Loucy (cell line): ENCODE measurements at regions not wholly inside any gene's neighbourhood (a gene's known extent, or its start where the extent isn't known, plus 50 kb on each side); places are given as distances from the start of the nearest gene placed in this dataset.

ENCODE experiments used
- H2AFZ ChIP-seq: fragments of 200-600 bp; sonication (generic); 2 replicates; pipeline ENCODE4 v1.6.0; 2016; ENCODE audit warnings: antibody characterized with exemption, mild to moderate bottlenecking, low read length, moderate library complexity
- H3F3A ChIP-seq: fragments of 200-600 bp; 2 replicates; pipeline ENCODE4 v1.6.0; 2016; ENCODE audit warnings: antibody characterized with exemption, low read depth, mild to moderate bottlenecking
- H3K27me3 ChIP-seq: fragments of 200-600 bp; sonication (generic); 2 replicates; pipeline ENCODE4 v1.6.1; 2014; ENCODE audit warnings: low read length, mild to moderate bottlenecking; ENCODE audit not compliant: insufficient read depth, poor library complexity, severe bottlenecking
- H3K36me3 ChIP-seq: fragments of 200-600 bp; sonication (generic); 2 replicates; pipeline ENCODE4 v1.6.1; 2016; ENCODE audit warnings: low read length; ENCODE audit not compliant: insufficient read depth
- H3K4me1 ChIP-seq: fragments of 200-600 bp; sonication (generic); 2 replicates; pipeline ENCODE4 v1.5.1; 2014; ENCODE audit warnings: low read length, mild to moderate bottlenecking; ENCODE audit not compliant: insufficient read depth, poor library complexity, severe bottlenecking
- H3K4me2 ChIP-seq: fragments of 200-600 bp; sonication (generic); 2 replicates; pipeline ENCODE4 v1.6.0; 2014; ENCODE audit warnings: antibody characterized with exemption, low read length, low read depth, mild to moderate bottlenecking; ENCODE audit not compliant: poor library complexity, severe bottlenecking
- H3K4me3 ChIP-seq: fragments of 200-600 bp; sonication (generic); 2 replicates; pipeline ENCODE4 v1.5.1; 2014; ENCODE audit warnings: low read length, mild to moderate bottlenecking, mixed read lengths; ENCODE audit not compliant: poor library complexity, severe bottlenecking
- H3K79me2 ChIP-seq: fragments of 200-600 bp; sonication (generic); 2 replicates; pipeline ENCODE4 v1.6.1; 2014; ENCODE audit warnings: low read length; ENCODE audit not compliant: insufficient read depth
- H3K9ac ChIP-seq: fragments of 200-600 bp; sonication (generic); 2 replicates; pipeline ENCODE4 v1.6.0; 2014; ENCODE audit warnings: mild to moderate bottlenecking, low read depth, low read length, moderate library complexity; ENCODE audit not compliant: poor library complexity, severe bottlenecking
- H3K9me2 ChIP-seq: fragments of 200-600 bp; sonication (generic); replicated peaks from 2 replicates; pipeline ENCODE4 v1.6.1; 2016; ENCODE audit warnings: low read depth, low read length, mixed read lengths
- H3K9me3 ChIP-seq: fragments of 200-600 bp; sonication (generic); 2 replicates; pipeline ENCODE4 v1.6.1; 2014; ENCODE audit warnings: mild to moderate bottlenecking, antibody characterized with exemption, low read length, low read depth; ENCODE audit not compliant: insufficient read depth
- H4K20me1 ChIP-seq: fragments of 200-600 bp; sonication (generic); 2 replicates; pipeline ENCODE4 v1.6.0; 2014; ENCODE audit warnings: antibody characterized with exemption, low read length, mild to moderate bottlenecking; ENCODE audit not compliant: insufficient read depth, poor library complexity, severe bottlenecking
- CTCF ChIP-seq: fragments of 200-600 bp; sonication (generic); conservative IDR thresholded peaks from 2 replicates; pipeline ENCODE4 v1.5.1; 2014; ENCODE audit warnings: mild to moderate bottlenecking, antibody characterized with exemption, low read length
- EZH2phosphoT487 ChIP-seq: fragments of 200-600 bp; IDR thresholded peaks from 2 replicates; pipeline ENCODE4 v1.6.1; 2018; ENCODE audit warnings: antibody characterized with exemption, mild to moderate bottlenecking, moderate library complexity, borderline replicate concordance

GRCh38 chr5:34539183-34539582, 116.9 kb upstream of the RAI14 start:
- TF ChIP-seq CTCF (no peak), EZH2phosphoT487 (no peak)
- no peaks in the 10 kb centered on the region for H3F3A ChIP-seq

GRCh38 chr5:34541067-34541466, 115.1 kb upstream of the RAI14 start:
- Histone ChIP-seq H3K9ac (no peak overlapping the region), H3K4me3 (no peak overlapping the region), H3K9me3 (peaks cover 6% of the 10 kb centered on the region; the same call in 1 of the 2 replicates), H3K9me2 (no peaks in the 10 kb centered on the region), H4K20me1 (no peaks in the 10 kb centered on the region), H3F3A (no peaks in the 10 kb centered on the region), H3K4me1 (no peaks in the 10 kb centered on the region), H3K36me3 (no peaks in the 10 kb centered on the region), H3K4me2 (no peak overlapping the region), H2AFZ (no peak overlapping the region), H3K79me2 (no peaks in the 10 kb centered on the region), H3K27me3 (no peaks in the 10 kb centered on the region)
- TF ChIP-seq EZH2phosphoT487 (no peak), CTCF (no peak)

More at GRCh38 chr5:34539183-34539582, 116.9 kb upstream of the RAI14 start:
- no peaks in the 10 kb centered on the region for H3K36me3 ChIP-seq
- no peak overlapping the region for H3K4me2 ChIP-seq
- no peak overlapping the region for H3K9ac ChIP-seq
- H3K9me3 ChIP-seq = no peaks in the 10 kb centered on the region; the same call in 1 of the 2 replicates
- no peak overlapping the region for H3K4me3 ChIP-seq
- H4K20me1 ChIP-seq = no peaks in the 10 kb centered on the region
- H3K9me2 ChIP-seq = no peaks in the 10 kb centered on the region
- H3K79me2 ChIP-seq = no peaks in the 10 kb centered on the region
- no peak overlapping the region for H2AFZ ChIP-seq
- H3K27me3 ChIP-seq = no peaks in the 10 kb centered on the region
- no peaks in the 10 kb centered on the region for H3K4me1 ChIP-seq

GRCh38 chr5:34542818-34543217, 113.3 kb upstream of the RAI14 start:
- Histone ChIP-seq H3K9me2 (no peaks in the 10 kb centered on the region), H4K20me1 (no peaks in the 10 kb centered on the region), H3K79me2 (no peaks in the 10 kb centered on the region), H3K4me2 (no peak overlapping the region), H3K4me3 (no peak overlapping the region), H3K36me3 (no peaks in the 10 kb centered on the region), H3K9me3 (peaks cover 12% of the 10 kb centered on the region; the same call in 1 of the 2 replicates), H3K4me1 (no peaks in the 10 kb centered on the region), H3K9ac (no peak overlapping the region), H3K27me3 (no peaks in the 10 kb centered on the region), H2AFZ (no peak overlapping the region), H3F3A (no peaks in the 10 kb centered on the region)
- TF ChIP-seq CTCF = no peak
- TF ChIP-seq EZH2phosphoT487 = no peak
